ENCODE measurements at regions not wholly inside any gene's neighbourhood (a gene's known extent, or its start where the extent isn't known, plus 50 kb on each side); places are given as distances from the start of the nearest gene placed in this dataset.

DNA sequence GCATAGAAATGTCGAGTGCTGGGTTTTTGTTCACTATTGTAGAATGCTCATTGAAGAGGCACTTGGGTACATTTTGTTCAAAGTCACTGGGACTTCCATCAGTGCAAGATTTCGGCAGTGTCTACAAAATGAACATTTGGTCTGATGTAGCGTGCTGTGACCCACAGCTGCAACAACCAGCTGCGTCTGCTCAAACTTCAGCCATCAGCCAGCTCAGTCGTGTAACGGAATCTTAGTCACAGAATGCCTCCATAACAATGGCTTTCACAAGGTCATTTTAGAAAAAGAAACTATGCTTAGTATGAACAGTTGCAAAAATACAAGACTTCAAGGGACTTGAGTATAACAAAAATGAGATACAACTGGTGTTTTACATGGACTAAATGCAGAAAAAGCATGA, 828.1 kb upstream of the GRAMD2B start:
- DNase-seq (ENCODE audit: low read depth), result no peak

DNA sequence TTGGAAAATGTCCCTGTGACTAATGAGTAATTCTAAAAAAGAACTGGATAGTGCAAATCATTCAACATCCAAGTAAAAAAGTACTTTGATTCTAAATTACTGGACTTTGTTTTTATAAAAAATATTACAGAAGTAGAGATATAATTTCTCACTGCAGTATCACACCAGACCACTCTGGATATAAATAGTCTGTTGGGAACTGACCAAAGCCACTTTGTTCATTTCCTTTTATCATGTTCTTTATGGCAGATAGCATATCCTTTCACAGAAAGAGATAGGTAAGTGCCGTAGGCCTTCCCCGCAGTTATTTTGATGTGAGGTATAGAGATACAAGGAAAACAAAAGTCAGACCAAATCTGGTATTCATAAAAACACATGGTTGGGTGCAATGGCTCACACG, 827.4 kb upstream of the GRAMD2B start:
- in situ Hi-C loops (cut with HindIII; ENCODE audit: low pct_unique_long_range_greater_than_20kb, low sequenced_read_pairs), result no loop called here
- no peak for DNase-seq (ENCODE audit: low read depth)

More for the DNA sequence above, 828.1 kb upstream of the GRAMD2B start:
- in situ Hi-C loops (cut with HindIII; ENCODE audit: low pct_unique_long_range_greater_than_20kb, low sequenced_read_pairs), result no loop called here

DNA sequence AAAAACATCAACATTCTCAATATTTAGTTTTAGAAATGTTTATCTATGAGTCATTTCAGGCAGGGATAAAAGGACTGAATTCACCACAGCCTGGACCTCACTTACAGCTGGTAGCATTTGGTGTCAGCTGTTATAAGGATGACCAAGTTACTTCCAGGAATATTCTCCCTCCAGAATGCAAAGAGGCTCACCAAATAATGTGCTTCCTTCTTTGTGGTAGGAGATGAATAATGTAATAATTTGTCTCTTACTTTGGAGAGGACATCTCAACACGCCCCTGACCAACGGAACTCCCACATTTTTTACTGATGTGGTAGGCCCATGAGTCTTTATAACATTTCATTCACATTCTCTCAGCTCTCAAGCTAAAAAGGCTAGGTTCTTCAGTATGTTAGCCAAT, 825.9 kb upstream of the GRAMD2B start:
- DNase-seq (ENCODE audit: low read depth), result no peak
- in situ Hi-C loops (cut with HindIII; ENCODE audit: low pct_unique_long_range_greater_than_20kb, low sequenced_read_pairs), result no loop called here

DNA sequence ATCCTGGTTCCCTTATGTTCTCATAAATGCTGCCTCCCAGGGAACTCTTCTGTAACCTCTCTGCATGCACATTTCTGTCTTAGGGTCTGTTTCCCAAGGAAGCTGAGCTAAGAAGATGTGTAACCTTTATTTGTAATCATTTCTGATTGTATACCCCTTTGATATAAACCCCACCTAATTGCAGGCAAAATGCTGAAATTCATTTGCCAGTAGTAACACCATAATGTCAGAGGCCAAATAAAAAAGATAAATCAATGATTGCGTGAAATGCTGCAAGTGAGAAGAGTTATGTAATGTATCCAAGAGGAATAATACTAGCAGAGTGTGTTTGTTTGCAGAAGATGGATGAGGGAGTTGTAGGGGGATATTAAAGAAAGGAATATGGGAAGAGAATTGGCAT, 822.6 kb upstream of the GRAMD2B start:
- in situ Hi-C loops (cut with HindIII; ENCODE audit: low pct_unique_long_range_greater_than_20kb, low sequenced_read_pairs), result no loop called here

DNA sequence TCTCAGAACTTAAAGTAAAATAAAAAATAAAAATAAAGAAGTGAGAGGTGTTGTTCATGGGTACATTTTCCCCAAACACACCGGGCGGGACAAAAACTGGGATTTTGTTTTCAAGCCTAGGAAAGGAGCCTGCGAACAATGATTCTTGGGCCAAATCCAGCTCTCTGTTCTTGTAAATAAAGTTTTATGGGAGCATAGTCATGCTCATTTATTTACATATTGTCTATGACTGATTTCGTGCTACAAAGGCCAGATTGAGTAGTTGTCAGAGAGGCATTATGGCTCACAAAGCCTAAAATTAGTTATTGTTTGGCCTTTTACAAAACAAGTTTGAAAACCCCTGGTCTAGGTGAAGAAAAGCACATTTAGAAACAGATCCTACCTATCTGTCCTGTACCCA, 821.0 kb upstream of the GRAMD2B start:
- in situ Hi-C loops (cut with HindIII; ENCODE audit: low pct_unique_long_range_greater_than_20kb, low sequenced_read_pairs), result no loop called here
- DNase-seq (ENCODE audit: low read depth), result no peak

More for the DNA sequence above, 822.6 kb upstream of the GRAMD2B start:
- no peak for DNase-seq (ENCODE audit: low read depth)

DNA sequence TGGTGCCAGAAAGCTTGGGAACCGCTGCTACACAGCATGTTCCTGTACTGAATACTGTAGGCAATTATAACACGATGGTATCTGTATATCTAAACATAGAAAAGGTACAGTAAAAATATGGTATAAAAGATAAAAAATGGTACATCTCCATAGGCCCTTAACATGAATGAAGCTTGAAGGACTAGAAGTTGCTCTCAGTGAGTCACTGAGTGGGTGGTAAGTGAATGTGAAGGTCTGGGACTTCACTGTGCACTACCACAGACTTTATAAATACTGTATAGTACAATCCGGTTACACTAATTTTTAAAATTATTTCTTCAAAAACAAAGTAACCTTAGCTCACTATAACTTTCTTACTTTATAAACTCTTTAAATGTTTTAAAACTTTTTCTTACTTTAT, 819.9 kb upstream of the GRAMD2B start:
- no peak for DNase-seq (ENCODE audit: low read depth)

DNA sequence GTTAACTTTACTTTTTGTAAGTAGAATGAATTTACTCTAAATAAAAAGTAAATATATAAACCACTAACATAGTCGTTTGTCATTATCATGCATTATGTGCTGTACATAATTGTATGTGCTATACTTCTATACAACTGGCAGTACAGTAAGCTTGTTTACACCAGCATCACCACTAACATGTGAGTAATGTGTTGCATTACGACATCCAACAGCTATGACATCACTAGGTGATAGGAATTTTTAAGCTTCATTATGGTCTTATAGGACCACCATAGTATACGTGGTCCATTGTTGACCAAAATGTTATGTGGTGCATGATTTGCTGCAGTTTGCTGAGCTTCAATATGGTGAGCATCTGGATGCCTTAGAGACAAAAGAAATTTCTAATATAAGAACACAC, 819.1 kb upstream of the GRAMD2B start:
- in situ Hi-C loops (cut with HindIII; ENCODE audit: low pct_unique_long_range_greater_than_20kb, low sequenced_read_pairs), result no loop called here
- DNase-seq (ENCODE audit: low read depth), result no peak

More for the DNA sequence above, 819.9 kb upstream of the GRAMD2B start:
- in situ Hi-C loops (cut with HindIII; ENCODE audit: low pct_unique_long_range_greater_than_20kb, low sequenced_read_pairs), result no loop called here

DNA sequence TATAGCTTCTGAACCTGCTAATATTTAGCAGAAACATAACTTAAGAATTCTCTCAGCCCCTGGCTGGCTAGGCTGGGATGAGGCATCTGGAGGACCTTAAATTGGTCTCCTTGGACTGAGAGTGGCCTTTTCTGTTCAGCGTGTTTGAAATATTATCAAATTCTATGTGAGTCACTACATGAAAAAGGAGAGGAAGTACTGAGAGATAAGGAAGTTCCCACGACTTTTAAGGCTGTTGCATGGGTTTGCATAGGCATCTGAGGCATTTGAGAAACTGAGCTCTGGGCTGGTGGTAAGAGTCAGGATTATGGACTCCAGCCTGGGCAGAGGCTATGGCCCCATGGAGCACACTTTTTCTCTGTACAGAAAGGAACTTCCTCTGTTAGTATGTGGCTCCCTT, 816.2 kb upstream of the GRAMD2B start:
- DNase-seq (ENCODE audit: low read depth), result no peak
- in situ Hi-C loops (cut with HindIII; ENCODE audit: low pct_unique_long_range_greater_than_20kb, low sequenced_read_pairs), result no loop called here

DNA sequence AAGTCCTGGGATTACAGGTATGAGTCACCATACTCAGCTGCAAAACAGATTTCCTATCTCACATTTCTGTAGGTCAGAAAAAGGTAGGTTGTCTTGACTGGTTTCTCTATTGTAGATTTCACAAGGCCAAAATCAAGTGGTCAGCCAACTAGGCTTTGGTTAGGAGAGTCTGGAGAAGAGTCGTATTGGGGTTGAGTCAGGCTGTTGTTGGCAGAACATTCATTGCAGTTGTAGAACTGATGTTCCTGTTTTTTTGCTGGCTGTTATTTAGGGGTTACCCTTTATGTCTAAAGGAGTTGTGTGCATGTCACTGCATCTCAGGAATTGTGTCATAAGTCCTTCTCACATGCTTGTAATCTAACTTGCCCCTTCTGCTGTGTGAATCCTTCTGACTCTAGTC, 814.2 kb upstream of the GRAMD2B start:
- no peak for DNase-seq (ENCODE audit: low read depth)
- in situ Hi-C loops (cut with HindIII; ENCODE audit: low pct_unique_long_range_greater_than_20kb, low sequenced_read_pairs), result no loop called here

DNA sequence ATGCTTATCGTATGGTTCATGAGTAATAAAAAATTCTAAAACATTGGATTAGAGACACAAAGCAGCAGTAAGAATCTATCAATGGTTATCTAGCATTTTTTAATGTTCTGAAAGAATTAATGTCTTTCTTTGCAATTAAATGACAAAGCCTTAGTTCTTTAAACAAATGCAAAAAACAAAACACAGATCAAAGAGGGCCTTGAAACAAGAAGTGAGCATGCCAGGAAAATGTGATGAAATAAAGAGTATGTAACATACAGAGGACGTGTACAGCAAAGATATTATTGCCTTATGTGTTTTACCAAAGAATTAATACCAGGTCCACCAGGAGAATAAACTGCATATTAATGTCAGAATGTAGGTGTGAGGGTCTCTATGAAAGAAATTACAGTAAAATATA, 812.3 kb upstream of the GRAMD2B start:
- in situ Hi-C loops (cut with HindIII; ENCODE audit: low pct_unique_long_range_greater_than_20kb, low sequenced_read_pairs), result no loop called here
- DNase-seq (ENCODE audit: low read depth), result no peak

DNA sequence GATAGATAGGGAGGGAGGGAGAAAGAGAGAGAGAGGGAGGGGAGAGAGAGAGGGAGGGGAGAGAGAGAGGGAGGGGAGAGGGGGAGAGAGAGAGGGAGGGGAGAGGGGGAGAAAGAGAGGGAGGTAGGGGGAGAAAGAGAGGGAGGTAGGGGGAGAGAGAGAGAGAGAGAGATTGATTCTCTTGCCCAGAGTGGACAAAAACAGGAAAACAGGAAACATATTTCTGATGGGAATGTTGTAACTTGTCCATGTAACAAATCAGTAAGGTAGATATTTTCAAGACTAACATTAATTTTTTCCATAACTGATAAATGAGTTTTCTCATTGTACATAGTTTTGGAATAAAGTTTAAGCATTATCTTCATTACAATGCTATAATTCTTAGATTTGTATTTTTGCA, 811.7 kb upstream of the GRAMD2B start:
- DNase-seq (ENCODE audit: low read depth), result no peak
- in situ Hi-C loops (cut with HindIII; ENCODE audit: low pct_unique_long_range_greater_than_20kb, low sequenced_read_pairs), result no loop called here

DNA sequence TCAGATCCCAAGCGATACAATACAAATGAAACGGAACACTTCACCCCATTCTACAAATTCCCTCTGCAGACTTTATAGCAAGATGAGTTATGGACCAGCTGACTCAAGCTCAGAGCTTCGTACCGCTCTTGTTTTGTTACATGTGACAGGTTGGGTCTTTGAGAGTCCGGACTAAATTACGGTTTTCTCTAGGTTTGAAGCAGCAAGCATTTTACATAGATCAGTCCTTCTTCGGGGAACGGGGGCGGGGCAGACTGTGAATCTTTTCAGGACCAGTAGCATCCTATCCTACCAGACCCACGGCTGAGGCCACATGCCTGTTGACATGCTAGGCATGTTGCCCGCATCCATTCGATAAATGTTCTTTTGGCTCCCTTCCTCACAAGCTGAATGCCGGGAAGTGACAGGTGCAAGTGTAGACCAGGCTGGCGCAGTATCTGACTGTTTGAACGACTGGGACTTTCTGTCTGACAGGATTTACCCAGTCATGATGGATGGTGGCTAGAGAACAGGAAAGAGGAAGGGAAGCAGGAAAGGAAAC, 811.0 kb upstream of the GRAMD2B start:
- no peak for DNase-seq (ENCODE audit: low read depth)

DNA sequence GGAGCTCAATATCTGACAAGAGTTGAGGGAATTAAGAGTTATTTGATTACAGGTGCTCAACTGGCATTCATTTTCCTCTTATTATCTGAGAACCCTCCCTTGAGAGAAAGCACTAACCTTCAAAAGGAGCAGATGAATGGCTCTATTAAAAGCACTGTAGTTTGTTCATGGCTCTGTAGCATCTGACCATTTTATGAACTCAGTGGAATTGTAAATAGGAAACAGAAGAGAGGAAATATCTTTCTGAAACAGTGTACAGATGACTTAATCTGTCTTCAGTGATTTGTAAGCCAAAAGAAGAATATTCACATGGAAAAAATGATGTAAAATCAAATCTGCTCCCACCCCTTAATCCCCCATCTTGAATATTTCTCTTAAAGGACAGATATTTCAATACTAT, 810.4 kb upstream of the GRAMD2B start:
- no peak for DNase-seq (ENCODE audit: low read depth)
- in situ Hi-C loops (cut with HindIII; ENCODE audit: low pct_unique_long_range_greater_than_20kb, low sequenced_read_pairs), result no loop called here

More for the DNA sequence above, 811.0 kb upstream of the GRAMD2B start:
- in situ Hi-C loops (cut with HindIII; ENCODE audit: low pct_unique_long_range_greater_than_20kb, low sequenced_read_pairs), result no loop called here

DNA sequence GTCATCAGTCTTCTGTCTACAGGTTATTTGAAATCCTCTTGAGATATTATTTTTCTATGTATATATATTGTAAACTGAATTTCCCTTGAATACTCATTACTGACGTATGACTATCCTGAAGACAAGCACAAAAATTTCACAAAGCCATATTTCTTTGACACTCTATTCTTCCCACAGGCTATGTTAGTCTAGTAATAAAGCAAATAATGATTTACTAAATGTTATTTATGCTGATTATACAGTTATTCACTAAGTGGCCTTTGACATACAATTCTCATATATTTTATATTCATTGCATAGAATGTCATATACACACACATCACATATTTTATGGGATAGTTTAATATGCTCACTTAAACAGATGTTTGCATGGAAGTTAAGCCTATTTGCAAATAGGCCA, 793.0 kb upstream of the GRAMD2B start:
- in situ Hi-C loops (cut with HindIII; ENCODE audit: low pct_unique_long_range_greater_than_20kb, low sequenced_read_pairs), result no loop called here
- no peak for DNase-seq (ENCODE audit: low read depth)

DNA sequence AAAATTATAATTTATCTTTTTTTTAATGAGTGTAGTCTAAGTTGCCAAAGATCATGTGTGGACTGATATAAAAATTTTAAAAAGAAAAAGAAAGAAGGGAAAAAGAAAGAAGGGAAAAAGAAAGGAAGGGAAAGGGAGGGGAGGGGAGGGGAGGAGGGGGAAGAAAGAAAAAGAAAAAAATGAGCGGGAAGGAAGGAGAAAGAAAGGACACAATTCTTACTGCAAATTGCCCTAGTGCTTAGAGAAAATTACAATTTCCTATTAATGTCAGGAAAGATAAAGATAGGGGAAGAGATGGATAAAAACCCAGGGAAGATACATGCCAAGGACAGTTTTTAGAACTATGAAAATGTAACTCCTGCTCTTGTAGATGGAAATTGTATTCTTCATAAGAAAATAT, 789.7 kb upstream of the GRAMD2B start:
- DNase-seq (ENCODE audit: low read depth), result no peak
- in situ Hi-C loops (cut with HindIII; ENCODE audit: low pct_unique_long_range_greater_than_20kb, low sequenced_read_pairs), result no loop called here

DNA sequence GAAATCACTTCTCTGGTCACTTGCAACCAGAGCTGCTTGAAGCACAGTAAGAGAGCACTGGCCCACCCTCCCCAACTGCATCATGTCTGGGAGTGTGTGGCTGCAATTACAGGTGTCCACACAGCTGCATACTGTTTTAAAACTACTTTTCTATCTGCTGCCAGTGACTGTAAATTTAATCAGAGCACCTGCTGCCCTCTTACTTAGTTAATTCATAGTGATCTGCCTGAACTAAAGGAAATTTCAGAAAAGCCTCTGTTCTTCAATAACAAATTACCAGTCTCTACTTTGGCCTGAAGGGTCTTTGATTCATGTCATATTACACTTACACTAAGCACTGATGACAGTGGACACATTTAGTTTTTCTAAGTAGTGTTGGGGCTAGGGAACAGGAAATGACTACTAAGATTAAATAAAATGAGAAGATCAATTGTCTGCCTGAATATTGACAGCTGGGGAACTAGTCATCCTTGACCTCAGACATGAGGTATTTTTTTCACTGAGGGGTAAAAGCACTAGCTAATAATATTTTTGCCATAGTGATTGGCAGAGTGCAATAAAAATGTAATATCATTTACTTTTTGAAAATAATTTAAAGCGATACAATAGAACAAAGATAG, 788.9 kb upstream of the GRAMD2B start:
- in situ Hi-C loops (cut with HindIII; ENCODE audit: low pct_unique_long_range_greater_than_20kb, low sequenced_read_pairs), result no loop called here
- no peak for DNase-seq (ENCODE audit: low read depth)

DNA sequence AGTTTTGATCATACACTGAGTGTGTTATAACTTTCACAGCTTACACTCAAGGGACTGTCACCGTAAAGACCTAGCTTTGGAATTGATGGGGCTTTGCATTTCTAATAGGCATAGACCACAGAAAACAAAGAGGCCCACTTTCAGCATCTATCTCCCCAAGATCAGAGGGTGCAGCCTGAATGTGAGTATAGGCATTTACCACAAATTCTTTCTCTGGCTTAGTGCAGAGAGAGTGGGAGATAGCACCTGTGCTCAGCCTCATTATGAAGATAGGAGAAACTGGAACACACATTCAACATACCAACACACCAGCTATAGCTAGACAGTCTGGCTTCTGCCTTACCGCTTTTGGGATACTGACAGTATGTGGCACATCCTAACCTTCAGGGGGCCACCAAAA, 783.4 kb upstream of the GRAMD2B start:
- in situ Hi-C loops (cut with HindIII; ENCODE audit: low pct_unique_long_range_greater_than_20kb, low sequenced_read_pairs), result no loop called here
- DNase-seq (ENCODE audit: low read depth), result no peak

DNA sequence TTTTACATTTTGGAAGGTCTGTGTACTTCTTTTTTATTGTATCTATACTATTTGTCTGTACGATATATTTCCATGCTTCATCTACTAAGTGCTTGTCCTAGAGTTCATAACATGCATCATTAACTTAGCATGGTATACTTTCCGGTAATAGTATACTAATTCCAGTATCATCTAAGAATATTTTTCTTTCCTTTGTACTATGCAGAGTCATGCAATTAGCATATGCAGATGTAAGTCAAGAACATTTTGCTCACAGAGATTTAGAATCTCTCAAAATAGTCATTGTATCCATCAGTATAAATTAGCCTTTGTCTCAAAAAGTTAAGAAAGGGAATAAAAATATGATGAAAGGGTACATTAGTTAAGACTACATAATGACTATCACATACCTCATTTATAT, 770.4 kb upstream of the GRAMD2B start:
- no peak for DNase-seq (ENCODE audit: low read depth)
- in situ Hi-C loops (cut with HindIII; ENCODE audit: low pct_unique_long_range_greater_than_20kb, low sequenced_read_pairs), result no loop called here

DNA sequence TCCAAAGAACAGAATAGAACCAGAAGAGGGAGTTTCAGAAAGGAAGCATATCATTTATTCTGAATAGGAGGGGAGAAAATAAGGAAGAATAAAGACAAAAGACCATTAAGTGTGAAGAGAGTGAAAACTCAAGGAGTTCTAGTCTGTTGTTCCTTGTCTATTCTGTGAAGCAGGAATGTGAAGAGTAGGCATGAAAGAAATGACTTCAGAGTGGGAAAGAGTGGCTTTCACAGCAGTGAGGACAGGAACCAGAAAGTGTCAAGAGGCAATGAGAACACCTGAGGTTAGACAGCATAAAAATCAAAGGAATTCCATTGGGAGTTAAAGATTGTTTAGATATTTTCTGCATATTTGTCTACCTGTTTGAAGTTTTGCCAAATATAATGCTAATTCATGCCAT, 768.8 kb upstream of the GRAMD2B start:
- DNase-seq (ENCODE audit: low read depth), result no peak
- in situ Hi-C loops (cut with HindIII; ENCODE audit: low pct_unique_long_range_greater_than_20kb, low sequenced_read_pairs), result no loop called here

DNA sequence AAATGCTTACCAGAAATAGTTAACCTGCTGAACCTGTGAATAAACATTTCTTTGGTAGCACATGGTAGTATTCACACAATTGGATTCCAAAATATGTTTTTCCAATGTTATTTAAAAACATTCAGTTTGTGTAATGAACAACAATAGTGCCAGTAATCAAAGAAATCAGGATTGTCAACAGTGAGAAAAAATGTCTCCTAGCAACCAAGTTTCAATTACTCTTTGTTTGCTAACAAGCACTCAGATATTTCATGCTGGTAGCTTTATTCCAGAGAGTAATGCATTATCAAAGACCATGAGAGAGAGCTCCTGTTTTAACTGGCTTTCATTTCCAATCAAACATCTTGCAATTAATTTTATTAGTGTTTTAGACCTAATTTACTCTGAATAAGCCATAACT, 768.1 kb upstream of the GRAMD2B start:
- in situ Hi-C loops (cut with HindIII; ENCODE audit: low pct_unique_long_range_greater_than_20kb, low sequenced_read_pairs), result no loop called here
- DNase-seq (ENCODE audit: low read depth), result no peak
